ENCODE measurements at regions not wholly inside any gene's neighbourhood (a gene's known extent, or its start where the extent isn't known, plus 50 kb on each side); places are given as distances from the start of the nearest gene placed in this dataset.
A peak's percentile ranks its signal among the peaks of the same experiment; 100 is the strongest.
"Not testable (repeated sequence)": the region's sequence is repeated elsewhere in the genome, so short reads cannot be mapped to it uniquely, and the experiment has no call there.

DNA sequence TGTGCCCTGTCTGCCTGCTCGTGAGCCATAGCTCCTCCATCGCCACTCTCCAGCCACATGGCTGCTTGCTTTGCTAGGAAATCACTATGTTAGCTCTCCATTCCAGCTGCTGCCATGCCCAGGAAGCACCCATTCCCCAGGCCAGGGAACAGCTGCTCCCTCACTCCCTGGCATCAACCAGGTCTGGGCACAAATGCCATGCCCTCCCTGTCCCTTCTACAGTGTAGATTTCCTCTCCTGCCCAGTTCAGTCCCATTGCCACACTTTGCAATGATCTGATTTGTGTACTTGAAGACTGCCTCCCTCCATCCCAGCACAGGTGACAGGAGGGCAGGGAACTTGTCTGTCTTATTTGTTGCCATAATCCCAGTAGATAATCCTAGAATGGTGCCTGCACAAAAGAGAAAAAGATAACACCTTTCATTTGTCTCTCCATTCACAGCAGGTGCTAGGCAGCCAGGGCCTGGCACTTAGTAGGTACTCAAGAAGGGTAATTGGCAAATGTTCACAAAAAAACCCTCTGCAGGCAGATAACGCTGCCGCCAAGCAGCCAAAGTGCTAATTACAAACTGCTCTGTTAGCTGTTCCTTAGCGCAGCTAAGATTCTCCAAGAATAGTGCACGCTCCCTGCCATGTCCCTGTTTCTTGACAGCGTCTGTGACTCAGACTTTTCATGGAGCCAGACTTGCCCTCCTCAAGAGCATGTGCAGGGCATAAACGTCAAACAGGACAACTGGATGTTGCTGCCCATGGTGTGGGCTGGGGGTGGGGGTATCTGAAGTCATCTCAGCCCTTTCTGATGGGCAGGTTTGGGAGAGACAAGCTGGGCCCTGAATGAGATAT lies 69.1 kb downstream of the ARL6IP4 start:
- peak overlapping the region in 1 of 4 donors; percentile 22 for H3K4me3 Mint-ChIP-seq
- Histone ChIP-seq H3K4me1 (ENCODE audit: control insufficient read depth, insufficient read depth, low read length, poor library complexity, severe bottlenecking) (no peaks in the 10 kb centered on the region), H3K9me3 (ENCODE audit: control insufficient read depth in 2 of 2, low read length in 2 of 2) (no peaks in the 10 kb centered on the region), H3K4me3 (ENCODE audit: low read depth, low read length) (no peak overlapping the region), H3K36me3 (ENCODE audit: control insufficient read depth, insufficient read depth, low read length) (no peaks in the 10 kb centered on the region), H3K27me3 (ENCODE audit: control insufficient read depth, insufficient read depth, low read length) (no peaks in the 10 kb centered on the region), H3K27ac (ENCODE audit: insufficient read depth, low read length, poor library complexity, severe bottlenecking) (no peak overlapping the region)
- no peaks in the 10 kb centered on the region for H3K27me3 Mint-ChIP-seq
- no peaks in the 10 kb centered on the region for H3K36me3 Mint-ChIP-seq
- no peak for DNase-seq
- peaks cover 9 to 51% (median 26%) of the 10 kb centered on the region in 4 donors for H3K4me1 Mint-ChIP-seq
- no peak for ATAC-seq (ENCODE audit: low read depth in 2 of 2)
- H3K27ac Mint-ChIP-seq, result peak overlapping the region; percentile 43 to 76 (median 53)
- no peaks in the 10 kb centered on the region for H3K9me3 Mint-ChIP-seq

DNA sequence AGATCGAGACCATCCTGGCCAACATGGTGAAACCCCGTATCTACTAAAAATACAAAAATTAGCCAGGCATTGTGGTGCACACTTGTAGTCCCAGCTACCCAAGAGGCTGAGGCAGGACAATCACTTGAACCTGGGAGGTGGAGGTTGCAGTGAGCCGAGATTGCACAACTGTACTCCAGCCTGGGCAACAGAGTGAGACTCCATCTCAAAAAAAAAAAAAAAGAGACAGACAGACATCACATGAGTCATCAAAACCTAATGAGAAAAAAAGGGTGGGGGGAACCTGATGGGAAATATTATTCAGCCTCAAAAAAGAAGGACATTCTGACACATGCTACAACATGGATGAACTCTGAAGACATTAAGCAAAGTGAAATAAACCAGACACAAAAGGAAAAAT lies 67.4 kb downstream of the ARL6IP4 start:
- H3K4me1 Mint-ChIP-seq, result peaks cover 15 to 69% (median 34%) of the 10 kb centered on the region in 4 donors
- H3K4me3 Mint-ChIP-seq, result peak overlapping the region in 1 of 4 donors; percentile 32
- not testable (repeated sequence) for H3K27me3 ChIP-seq (ENCODE audit: control insufficient read depth, insufficient read depth, low read length); H3K4me3 ChIP-seq (ENCODE audit: low read depth, low read length); H3K27ac ChIP-seq (ENCODE audit: insufficient read depth, low read length, poor library complexity, severe bottlenecking); ATAC-seq (ENCODE audit: low read depth in 2 of 2); H3K27me3 Mint-ChIP-seq; H3K9me3 ChIP-seq (ENCODE audit: control insufficient read depth in 2 of 2, low read length in 2 of 2); H3K36me3 Mint-ChIP-seq; H3K9me3 Mint-ChIP-seq; DNase-seq; H3K36me3 ChIP-seq (ENCODE audit: control insufficient read depth, insufficient read depth, low read length)
- peak overlapping the region in 2 of 3 donors; percentile 1 to 94 for H3K27ac Mint-ChIP-seq
- H3K4me1 ChIP-seq (ENCODE audit: control insufficient read depth, insufficient read depth, low read length, poor library complexity, severe bottlenecking), result peaks cover 12% of the 10 kb centered on the region

- H3K4me1 Mint-ChIP-seq, result peaks cover 15 to 72% (median 34%) of the 10 kb centered on the region in 4 donors
Measured at GRCh38 chr12:123047289-123047688, 66.8 kb downstream of the ARL6IP4 start.

GRCh38 chr12:123046431-123046830 lies 66.0 kb downstream of the ARL6IP4 start:
- Histone ChIP-seq H3K4me1 (ENCODE audit: control insufficient read depth, insufficient read depth, low read length, poor library complexity, severe bottlenecking) (peaks cover 12% of the 10 kb centered on the region), H3K36me3 (ENCODE audit: control insufficient read depth, insufficient read depth, low read length) (no peaks in the 10 kb centered on the region), H3K27me3 (ENCODE audit: control insufficient read depth, insufficient read depth, low read length) (no peaks in the 10 kb centered on the region), H3K27ac (ENCODE audit: insufficient read depth, low read length, poor library complexity, severe bottlenecking) (no peak overlapping the region), H3K9me3 (ENCODE audit: control insufficient read depth in 2 of 2, low read length in 2 of 2) (no peaks in the 10 kb centered on the region), H3K4me3 (ENCODE audit: low read depth, low read length) (no peak overlapping the region)
- H3K36me3 Mint-ChIP-seq, result no peaks in the 10 kb centered on the region
- peaks cover 14 to 74% (median 31%) of the 10 kb centered on the region in 4 donors for H3K4me1 Mint-ChIP-seq
- DNase-seq (no peak), ATAC-seq (ENCODE audit: low read depth in 2 of 2) (no peak)
- H3K27me3 Mint-ChIP-seq, result no peaks in the 10 kb centered on the region
- no peaks in the 10 kb centered on the region for H3K9me3 Mint-ChIP-seq
- H3K4me3 Mint-ChIP-seq, result no peak overlapping the region
- H3K27ac Mint-ChIP-seq, result peak overlapping the region in 2 of 3 donors; percentile 12 to 16

More at GRCh38 chr12:123047289-123047688, 66.8 kb downstream of the ARL6IP4 start:
- DNase-seq (no peak), ATAC-seq (ENCODE audit: low read depth in 2 of 2) (no peak)
- Histone ChIP-seq H3K36me3 (ENCODE audit: control insufficient read depth, insufficient read depth, low read length) (no peaks in the 10 kb centered on the region), H3K27ac (ENCODE audit: insufficient read depth, low read length, poor library complexity, severe bottlenecking) (no peak overlapping the region), H3K27me3 (ENCODE audit: control insufficient read depth, insufficient read depth, low read length) (no peaks in the 10 kb centered on the region), H3K4me3 (ENCODE audit: low read depth, low read length) (no peak overlapping the region), H3K9me3 (ENCODE audit: control insufficient read depth in 2 of 2, low read length in 2 of 2) (no peaks in the 10 kb centered on the region), H3K4me1 (ENCODE audit: control insufficient read depth, insufficient read depth, low read length, poor library complexity, severe bottlenecking) (peaks cover 12% of the 10 kb centered on the region)
- Mint-ChIP-seq H3K36me3 (no peaks in the 10 kb centered on the region), H3K27ac (peak overlapping the region in 2 of 3 donors; percentile 33 to 63), H3K4me3 (no peak overlapping the region), H3K9me3 (no peaks in the 10 kb centered on the region), H3K27me3 (no peaks in the 10 kb centered on the region)

GRCh38 chr12:123045678-123046077 lies 65.2 kb downstream of the ARL6IP4 start:
- no peak overlapping the region for H3K27ac ChIP-seq (ENCODE audit: insufficient read depth, low read length, poor library complexity, severe bottlenecking)
- Mint-ChIP-seq H3K27ac (peak overlapping the region in 1 of 3 donors; percentile 84), H3K27me3 (no peaks in the 10 kb centered on the region), H3K9me3 (no peaks in the 10 kb centered on the region), H3K36me3 (no peaks in the 10 kb centered on the region), H3K4me1 (peaks cover 12 to 73% (median 27%) of the 10 kb centered on the region in 4 donors), H3K4me3 (no peak overlapping the region)
- H3K9me3 ChIP-seq (ENCODE audit: control insufficient read depth in 2 of 2, low read length in 2 of 2), result no peaks in the 10 kb centered on the region
- H3K4me3 ChIP-seq (ENCODE audit: low read depth, low read length), result no peak overlapping the region
- peaks cover 12% of the 10 kb centered on the region for H3K4me1 ChIP-seq (ENCODE audit: control insufficient read depth, insufficient read depth, low read length, poor library complexity, severe bottlenecking)
- H3K27me3 ChIP-seq (ENCODE audit: control insufficient read depth, insufficient read depth, low read length), result no peaks in the 10 kb centered on the region
- ATAC-seq (ENCODE audit: low read depth in 2 of 2) (no peak), DNase-seq (no peak)
- no peaks in the 10 kb centered on the region for H3K36me3 ChIP-seq (ENCODE audit: control insufficient read depth, insufficient read depth, low read length)

GRCh38 chr12:123044351-123044750 lies 63.9 kb downstream of the ARL6IP4 start:
- Mint-ChIP-seq H3K27me3 (no peaks in the 10 kb centered on the region), H3K36me3 (no peaks in the 10 kb centered on the region), H3K4me3 (peak overlapping the region in 1 of 4 donors; percentile 60), H3K9me3 (no peaks in the 10 kb centered on the region), H3K27ac (peak overlapping the region; percentile 44 to 87 (median 84)), H3K4me1 (peaks cover 12 to 62% (median 19%) of the 10 kb centered on the region in 4 donors)
- DNase-seq, result no peak
- Histone ChIP-seq H3K4me1 (ENCODE audit: control insufficient read depth, insufficient read depth, low read length, poor library complexity, severe bottlenecking) (peaks cover 12% of the 10 kb centered on the region), H3K36me3 (ENCODE audit: control insufficient read depth, insufficient read depth, low read length) (peaks cover 2% of the 10 kb centered on the region), H3K9me3 (ENCODE audit: control insufficient read depth in 2 of 2, low read length in 2 of 2) (no peaks in the 10 kb centered on the region), H3K27ac (ENCODE audit: insufficient read depth, low read length, poor library complexity, severe bottlenecking) (peak overlapping the region; percentile 44), H3K4me3 (ENCODE audit: low read depth, low read length) (no peak overlapping the region), H3K27me3 (ENCODE audit: control insufficient read depth, insufficient read depth, low read length) (no peaks in the 10 kb centered on the region)
- no peak for ATAC-seq (ENCODE audit: low read depth in 2 of 2)

DNA sequence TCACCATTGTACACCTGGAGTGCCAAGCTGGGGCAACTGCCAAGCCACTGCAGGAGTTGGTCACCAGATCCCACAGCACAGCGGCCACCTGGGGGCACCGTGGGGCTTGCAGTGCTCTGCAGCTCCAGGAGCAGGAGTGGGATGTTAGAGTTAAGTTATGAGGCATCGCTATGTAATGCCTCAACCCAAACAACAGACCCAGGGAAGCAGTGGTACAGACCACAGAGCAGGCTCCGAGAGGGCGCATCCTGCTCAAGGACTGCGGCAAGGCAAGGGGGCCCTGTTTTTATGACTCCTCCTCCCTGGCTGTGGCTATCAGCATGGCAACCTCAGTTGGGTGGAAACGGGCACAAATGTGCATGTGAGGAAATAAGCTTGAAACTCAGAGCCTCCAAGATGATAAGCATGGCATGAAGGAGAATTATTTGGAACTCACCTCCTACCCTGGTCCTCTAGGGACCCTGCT lies 63.1 kb downstream of the ARL6IP4 start:
- H3K9me3 Mint-ChIP-seq, result no peaks in the 10 kb centered on the region
- peak; percentile 32 to 83 (median 62) for DNase-seq
- peaks cover 12% of the 10 kb centered on the region for H3K4me1 ChIP-seq (ENCODE audit: control insufficient read depth, insufficient read depth, low read length, poor library complexity, severe bottlenecking)
- no peak overlapping the region for H3K27ac ChIP-seq (ENCODE audit: insufficient read depth, low read length, poor library complexity, severe bottlenecking)
- H3K4me3 ChIP-seq (ENCODE audit: low read depth, low read length), result peak overlapping the region; percentile 7
- peak overlapping the region; percentile 70 to 88 (median 87) for H3K27ac Mint-ChIP-seq
- peaks cover 12 to 59% (median 20%) of the 10 kb centered on the region in 4 donors for H3K4me1 Mint-ChIP-seq
- H3K27me3 ChIP-seq (ENCODE audit: control insufficient read depth, insufficient read depth, low read length), result no peaks in the 10 kb centered on the region
- no peaks in the 10 kb centered on the region for H3K9me3 ChIP-seq (ENCODE audit: control insufficient read depth in 2 of 2, low read length in 2 of 2)
- peaks cover 2% of the 10 kb centered on the region for H3K36me3 ChIP-seq (ENCODE audit: control insufficient read depth, insufficient read depth, low read length)
- peak overlapping the region in 3 of 4 donors; percentile 26 to 60 (median 50) for H3K4me3 Mint-ChIP-seq
- no peaks in the 10 kb centered on the region for H3K36me3 Mint-ChIP-seq
- no peaks in the 10 kb centered on the region for H3K27me3 Mint-ChIP-seq
- ATAC-seq (ENCODE audit: low read depth in 2 of 2), result peak; percentile 84 to 92
